ENCODE measurements at regions not wholly inside any gene's neighbourhood (a gene's known extent, or its start where the extent isn't known, plus 50 kb on each side); places are given as distances from the start of the nearest gene placed in this dataset.

DNA sequence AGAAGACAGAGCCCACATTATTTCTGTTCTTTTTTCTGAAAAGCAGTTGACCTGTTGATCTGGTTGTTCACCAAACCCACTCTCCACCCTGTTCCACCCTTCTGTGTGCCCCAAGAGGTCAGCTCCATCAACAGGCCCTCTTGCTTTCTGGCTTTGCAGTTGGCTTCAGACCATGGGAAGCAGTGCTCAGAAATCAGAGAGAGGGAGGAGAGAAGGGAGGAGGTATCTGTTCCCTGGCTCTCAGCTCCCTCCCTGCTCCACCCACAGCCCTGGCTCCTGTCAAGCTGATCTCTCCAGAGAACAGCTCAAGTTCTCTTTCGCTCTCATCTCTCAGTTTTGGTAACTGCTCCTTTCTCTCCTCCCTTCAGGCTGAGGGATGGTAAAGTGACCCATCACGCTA lies 144.2 kb upstream of the RAI14 start:
- FAIRE-seq, result no peak
- DNase-seq (ENCODE audit: insufficient read length, low spot score), result no peak
- TF ChIP-seq POU2F2 (IDR thresholded peaks at IDR 0.05; ENCODE audit: low read depth, low read length), result no peak
- no peak for TF ChIP-seq SPI1 (IDR thresholded peaks at IDR 0.05; ENCODE audit: low read depth, low read length)
- no peak for TF ChIP-seq TAF1 (IDR thresholded peaks at IDR 0.05; ENCODE audit: low read depth, low read length)
- TF ChIP-seq POLR2A (IDR thresholded peaks at IDR 0.05; ENCODE audit: low read depth, low read length), result no peak
- no peak for TF ChIP-seq PAX5 (IDR thresholded peaks at IDR 0.05; ENCODE audit: insufficient read depth, low read length, severe bottlenecking)
- TF ChIP-seq POLR2AphosphoS5 (IDR thresholded peaks at IDR 0.05; ENCODE audit: low read depth, low read length), result no peak

DNA sequence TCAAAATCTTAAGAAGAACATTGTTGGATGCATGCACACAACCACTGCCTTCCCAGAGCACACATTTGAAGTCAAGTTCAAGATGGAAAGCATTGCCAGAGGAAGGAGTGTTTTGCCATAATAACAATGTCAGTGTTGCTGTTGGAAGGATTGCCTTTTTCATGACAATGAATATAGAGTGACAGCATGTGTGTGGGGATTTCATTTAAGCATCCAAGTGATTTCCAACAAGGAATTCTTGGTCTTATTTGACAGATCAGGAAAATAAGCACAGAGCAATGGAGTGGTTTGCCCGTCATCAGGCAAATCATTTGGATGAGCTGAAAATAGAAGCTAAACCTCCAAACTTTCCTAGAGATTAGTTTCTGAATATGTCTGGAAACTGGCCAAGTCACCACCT lies 140.0 kb upstream of the RAI14 start:
- DNase-seq (ENCODE audit: insufficient read length, low spot score) (no peak), FAIRE-seq (no peak)
- TF ChIP-seq PAX5 (IDR thresholded peaks at IDR 0.05; ENCODE audit: insufficient read depth, low read length, severe bottlenecking) (no peak), POLR2A (IDR thresholded peaks at IDR 0.05; ENCODE audit: low read depth, low read length) (no peak), SPI1 (IDR thresholded peaks at IDR 0.05; ENCODE audit: low read depth, low read length) (no peak), POLR2AphosphoS5 (IDR thresholded peaks at IDR 0.05; ENCODE audit: low read depth, low read length) (no peak), POU2F2 (IDR thresholded peaks at IDR 0.05; ENCODE audit: low read depth, low read length) (no peak), TAF1 (IDR thresholded peaks at IDR 0.05; ENCODE audit: low read depth, low read length) (no peak)

DNA sequence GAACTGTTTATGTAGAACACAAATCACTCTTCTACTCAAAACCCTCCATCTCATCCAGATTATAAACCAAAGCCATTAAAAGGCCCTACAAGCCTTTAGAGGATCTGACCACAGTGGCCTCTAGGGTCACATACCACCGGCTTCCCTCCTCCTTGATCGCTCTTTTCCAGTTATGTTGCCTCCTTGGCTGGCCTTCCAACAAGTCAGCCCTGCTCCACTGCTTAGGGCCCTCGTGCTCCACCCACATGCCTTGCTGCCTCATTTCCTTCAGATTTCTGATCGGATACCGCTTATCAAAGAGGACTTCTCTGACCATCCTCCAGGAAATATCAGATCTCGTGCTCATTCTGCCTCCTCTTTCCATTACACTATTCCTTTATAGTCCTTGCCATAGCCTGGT lies 139.4 kb upstream of the RAI14 start:
- no peak for FAIRE-seq
- no peak for TF ChIP-seq POLR2A (IDR thresholded peaks at IDR 0.05; ENCODE audit: low read depth, low read length)
- TF ChIP-seq POLR2AphosphoS5 (IDR thresholded peaks at IDR 0.05; ENCODE audit: low read depth, low read length), result no peak
- no peak for TF ChIP-seq PAX5 (IDR thresholded peaks at IDR 0.05; ENCODE audit: insufficient read depth, low read length, severe bottlenecking)
- no peak for TF ChIP-seq TAF1 (IDR thresholded peaks at IDR 0.05; ENCODE audit: low read depth, low read length)
- no peak for TF ChIP-seq SPI1 (IDR thresholded peaks at IDR 0.05; ENCODE audit: low read depth, low read length)
- TF ChIP-seq POU2F2 (IDR thresholded peaks at IDR 0.05; ENCODE audit: low read depth, low read length), result no peak
- no peak for DNase-seq (ENCODE audit: insufficient read length, low spot score)

DNA sequence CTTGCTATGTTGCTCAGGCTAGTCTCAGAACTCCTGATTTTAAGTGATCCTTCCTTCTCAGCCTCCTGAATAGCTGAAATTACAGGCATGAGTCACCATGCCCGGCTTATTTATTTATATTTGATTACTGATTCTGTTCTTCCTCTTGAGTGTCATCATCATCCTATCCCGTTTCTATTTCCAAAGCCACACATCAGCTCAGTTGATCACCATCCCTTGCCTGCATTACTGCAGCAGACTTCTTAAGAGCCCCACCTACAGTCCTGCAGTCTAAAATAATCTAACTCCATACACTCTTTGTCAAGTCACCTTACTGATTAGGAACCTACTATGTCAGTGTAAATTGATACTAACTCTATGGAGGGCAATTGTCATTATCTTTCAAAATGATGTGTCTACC lies 138.9 kb upstream of the RAI14 start:
- DNase-seq (ENCODE audit: insufficient read length, low spot score), result no peak

DNA sequence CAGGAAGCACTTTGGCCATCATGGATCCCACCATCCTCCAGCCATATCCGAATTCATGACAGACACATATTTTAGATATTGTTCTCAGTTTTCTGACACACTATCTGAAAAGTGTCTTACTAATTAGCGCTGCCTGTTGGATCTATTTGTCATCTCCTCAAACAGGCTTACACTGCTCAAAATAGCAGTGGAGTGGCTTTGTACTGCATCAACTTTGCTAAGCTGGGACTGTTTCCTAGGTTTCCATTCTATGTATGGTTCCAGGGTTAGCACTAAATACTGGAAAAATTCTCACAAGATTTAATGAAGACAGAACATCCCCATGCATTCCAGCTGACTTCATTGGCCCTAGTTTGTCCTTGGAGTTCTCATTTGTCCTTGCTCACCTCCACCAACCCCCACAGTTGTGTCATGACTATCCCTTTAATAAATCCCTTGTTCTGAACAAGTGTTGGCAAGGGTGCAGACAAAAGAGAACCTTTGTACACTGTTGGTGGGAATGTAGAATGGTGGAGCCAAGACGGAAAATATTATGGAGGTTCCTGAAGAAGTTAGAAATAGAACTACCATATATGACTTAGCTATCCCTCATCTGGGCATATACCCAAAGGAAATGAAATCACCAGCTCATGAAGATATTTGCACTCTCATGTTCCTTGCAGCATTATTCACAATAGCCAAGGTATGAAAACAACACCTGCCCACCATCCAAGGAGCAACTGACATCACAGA lies 136.5 kb upstream of the RAI14 start:
- TF ChIP-seq POLR2AphosphoS5 (IDR thresholded peaks at IDR 0.05; ENCODE audit: low read depth, low read length) (no peak), SPI1 (IDR thresholded peaks at IDR 0.05; ENCODE audit: low read depth, low read length) (no peak), PAX5 (IDR thresholded peaks at IDR 0.05; ENCODE audit: insufficient read depth, low read length, severe bottlenecking) (no peak), POU2F2 (IDR thresholded peaks at IDR 0.05; ENCODE audit: low read depth, low read length) (no peak), TAF1 (IDR thresholded peaks at IDR 0.05; ENCODE audit: low read depth, low read length) (no peak), POLR2A (IDR thresholded peaks at IDR 0.05; ENCODE audit: low read depth, low read length) (no peak)
- no peak for FAIRE-seq

More for the DNA sequence above, 138.9 kb upstream of the RAI14 start:
- TF ChIP-seq POLR2A (IDR thresholded peaks at IDR 0.05; ENCODE audit: low read depth, low read length) (no peak), TAF1 (IDR thresholded peaks at IDR 0.05; ENCODE audit: low read depth, low read length) (no peak), POLR2AphosphoS5 (IDR thresholded peaks at IDR 0.05; ENCODE audit: low read depth, low read length) (no peak), SPI1 (IDR thresholded peaks at IDR 0.05; ENCODE audit: low read depth, low read length) (no peak), PAX5 (IDR thresholded peaks at IDR 0.05; ENCODE audit: insufficient read depth, low read length, severe bottlenecking) (no peak), POU2F2 (IDR thresholded peaks at IDR 0.05; ENCODE audit: low read depth, low read length) (no peak)
- no peak for FAIRE-seq

DNA sequence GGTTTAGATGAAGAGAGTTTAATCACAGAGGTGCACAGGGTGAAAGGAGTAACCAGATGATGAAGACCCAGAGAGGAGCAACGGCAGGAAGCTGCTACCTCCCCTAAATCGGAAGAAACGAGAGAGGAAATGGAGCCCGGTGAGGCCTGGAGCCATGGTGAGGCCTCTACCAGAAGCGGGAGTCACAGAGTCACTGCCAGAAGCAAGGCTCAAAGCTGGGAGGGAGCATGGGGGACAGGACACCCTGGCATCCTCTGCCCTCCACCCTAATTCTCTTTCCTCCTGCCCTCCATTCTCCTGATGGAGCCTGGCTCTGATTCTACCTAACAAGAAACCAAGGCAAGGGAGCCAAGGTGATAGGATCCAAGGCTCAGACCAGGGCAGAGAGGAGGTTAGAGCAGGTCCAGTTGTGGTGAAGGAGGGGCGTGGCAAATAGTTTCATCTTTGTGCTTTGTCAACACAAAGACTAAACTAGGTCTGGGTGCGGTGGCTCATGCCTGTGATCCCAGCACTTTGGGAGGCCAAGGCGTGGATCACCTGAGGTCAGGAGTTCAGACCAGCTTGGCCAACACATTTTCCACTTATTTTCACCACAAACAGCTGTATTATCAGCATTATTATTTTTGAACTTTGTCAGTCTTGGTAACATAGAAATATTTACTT lies 134.4 kb upstream of the RAI14 start:
- no peak for FAIRE-seq
- TF ChIP-seq POLR2A (IDR thresholded peaks at IDR 0.05; ENCODE audit: low read depth, low read length) (no peak), TAF1 (IDR thresholded peaks at IDR 0.05; ENCODE audit: low read depth, low read length) (no peak), PAX5 (IDR thresholded peaks at IDR 0.05; ENCODE audit: insufficient read depth, low read length, severe bottlenecking) (no peak), POU2F2 (IDR thresholded peaks at IDR 0.05; ENCODE audit: low read depth, low read length) (no peak), POLR2AphosphoS5 (IDR thresholded peaks at IDR 0.05; ENCODE audit: low read depth, low read length) (no peak), SPI1 (IDR thresholded peaks at IDR 0.05; ENCODE audit: low read depth, low read length) (no peak)
- DNase-seq (ENCODE audit: insufficient read length, low spot score), result no peak

More for the DNA sequence above, 136.5 kb upstream of the RAI14 start:
- DNase-seq (ENCODE audit: insufficient read length, low spot score), result no peak

- TF ChIP-seq POLR2AphosphoS5 (IDR thresholded peaks at IDR 0.05; ENCODE audit: low read depth, low read length) (no peak), POLR2A (IDR thresholded peaks at IDR 0.05; ENCODE audit: low read depth, low read length) (no peak), SPI1 (IDR thresholded peaks at IDR 0.05; ENCODE audit: low read depth, low read length) (no peak), POU2F2 (IDR thresholded peaks at IDR 0.05; ENCODE audit: low read depth, low read length) (peak; percentile 37; the same call in 1 of the 2 replicates)
- FAIRE-seq, result peak; percentile 81
- DNase-seq (ENCODE audit: insufficient read length, low spot score), result peak; percentile 49
Measured at GRCh38 chr5:34522599-34523386, 133.3 kb upstream of the RAI14 start.

- FAIRE-seq (no peak), DNase-seq (ENCODE audit: insufficient read length, low spot score) (no peak)
- TF ChIP-seq PAX5 (IDR thresholded peaks at IDR 0.05; ENCODE audit: insufficient read depth, low read length, severe bottlenecking), result no peak
- TF ChIP-seq POLR2A (IDR thresholded peaks at IDR 0.05; ENCODE audit: low read depth, low read length), result no peak
- no peak for TF ChIP-seq POU2F2 (IDR thresholded peaks at IDR 0.05; ENCODE audit: low read depth, low read length)
- no peak for TF ChIP-seq POLR2AphosphoS5 (IDR thresholded peaks at IDR 0.05; ENCODE audit: low read depth, low read length)
- no peak for TF ChIP-seq TAF1 (IDR thresholded peaks at IDR 0.05; ENCODE audit: low read depth, low read length)
- no peak for TF ChIP-seq SPI1 (IDR thresholded peaks at IDR 0.05; ENCODE audit: low read depth, low read length)
Measured at GRCh38 chr5:34523387-34523726, 132.8 kb upstream of the RAI14 start.

GRCh38 chr5:34524123-34524522 lies 132.0 kb upstream of the RAI14 start:
- TF ChIP-seq TAF1 (IDR thresholded peaks at IDR 0.05; ENCODE audit: low read depth, low read length), result no peak
- TF ChIP-seq POU2F2 (IDR thresholded peaks at IDR 0.05; ENCODE audit: low read depth, low read length), result no peak
- no peak for TF ChIP-seq PAX5 (IDR thresholded peaks at IDR 0.05; ENCODE audit: insufficient read depth, low read length, severe bottlenecking)
- TF ChIP-seq POLR2A (IDR thresholded peaks at IDR 0.05; ENCODE audit: low read depth, low read length), result no peak
- TF ChIP-seq SPI1 (IDR thresholded peaks at IDR 0.05; ENCODE audit: low read depth, low read length), result no peak
- TF ChIP-seq POLR2AphosphoS5 (IDR thresholded peaks at IDR 0.05; ENCODE audit: low read depth, low read length), result no peak
- DNase-seq (ENCODE audit: insufficient read length, low spot score), result no peak
- FAIRE-seq, result no peak

All from GM12891 (cell line).